HepG2 (cell line): ENCODE measurements at regions not wholly inside any gene's neighbourhood (a gene's known extent, or its start where the extent isn't known, plus 50 kb on each side); places are given as distances from the start of the nearest gene placed in this dataset.

Experiments
- ATAC-seq: fragments of 200-7000 bp; cut with Tn5 transposase; 3 replicates; pipeline ENCODE4 v1.9.1; 2020; ENCODE audit warnings: mild to moderate bottlenecking, moderate library complexity
- BruUV-seq: library from RNA; stranded (reverse); fragments of 400-500 nt; replicated peaks from 2 replicates; lab custom pipeline; 2021; lab: Mats Ljungman, UMichigan
- CTCF ChIA-PET: fragments of 300-600 bp; formaldehyde crosslinking; extraction: SDS; loops from one replicate; lab custom pipeline; 2021; ENCODE audit warnings: low total read pairs, inconsistent platforms, low intra/inter-chr PET ratio; lab: Yijun Ruan, JAX
- POLR2A ChIA-PET: fragments of 350-600 bp; sonication (Branson Sonifier 250); formaldehyde crosslinking; loops from one replicate; lab custom pipeline; 2020; ENCODE audit warnings: antibody characterized with exemption, inconsistent platforms; lab: Yijun Ruan, JAX
- DNase-seq: peaks from one replicate; pipeline ENCODE4 v3.0.0-alpha.2; 2015; ENCODE audit warnings: low spot score
- FAIRE-seq: peaks from 3 replicates; lab custom pipeline; 2011; peaks lifted over from hg19 to GRCh38; lab: Jason Lieb, UNC
- H2AFZ ChIP-seq: one replicate; pipeline ENCODE4 v1.6.1; 2011; ENCODE audit warnings: low read length, inconsistent platforms
- H3K27ac ChIP-seq: fragments of 300-600 bp; 3 replicates; pipeline ENCODE4 v1.8.0; 2011; ENCODE audit warnings: mixed run types, mild to moderate bottlenecking, mixed read lengths, low read length, inconsistent platforms; ENCODE audit not compliant: insufficient read depth; ENCODE audit errors: extremely low read length
- H3K27me3 ChIP-seq, 2 experiments: fragments of 200-600 bp in 1 of 2; 2 replicates in 1 of 2; 3 replicates in 1 of 2; pipeline versions ENCODE4 v1.6.0 to v1.8.0; 2011; ENCODE audit warnings: low read length in 2 of 2, mild to moderate bottlenecking in 2 of 2, moderate library complexity in 2 of 2, inconsistent platforms in 1 of 2; ENCODE audit not compliant: insufficient read depth in 2 of 2, control insufficient read depth in 1 of 2
- H3K36me3 ChIP-seq, 2 experiments: fragments of 200-600 bp in 1 of 2; replicated peaks in 1 of 2; 2 replicates in 1 of 2; 3 replicates in 1 of 2; pipeline versions ENCODE4 v1.5.1 to v1.8.0; 2011; ENCODE audit warnings: low read length in 2 of 2, inconsistent platforms in 1 of 2; ENCODE audit not compliant: insufficient read depth in 2 of 2, control insufficient read depth in 1 of 2
- H3K4me1 ChIP-seq: 2 replicates; pipeline ENCODE4 v1.5.1; 2012; ENCODE audit warnings: low read length, inconsistent platforms; ENCODE audit not compliant: insufficient read depth
- H3K4me2 ChIP-seq: 2 replicates; pipeline ENCODE4 v1.6.0; 2011; ENCODE audit warnings: low read depth, low read length, inconsistent platforms
- H3K4me3 ChIP-seq, 3 experiments: fragments of 200-600 bp in 1 of 3; sonication (generic), shearing (Covaris generic) in 1 of 3; replicated peaks in 1 of 3; 2 replicates each; pipeline ENCODE4 v1.5.1; 2011 to 2016; ENCODE audit warnings: low read length in 3 of 3, inconsistent platforms in 2 of 3, low read depth in 2 of 3, mild to moderate bottlenecking in 2 of 3, control low read depth in 1 of 3, mixed read lengths in 1 of 3; ENCODE audit not compliant: insufficient read depth in 1 of 3
- H3K79me2 ChIP-seq: one replicate; pipeline ENCODE4 v1.6.1; 2011; ENCODE audit warnings: low read length, inconsistent platforms; ENCODE audit not compliant: insufficient read depth
- H3K9ac ChIP-seq: 2 replicates; pipeline ENCODE4 v1.6.0; 2011; ENCODE audit warnings: mild to moderate bottlenecking, low read depth, low read length, inconsistent platforms; ENCODE audit not compliant: insufficient read depth
- H3K9me3 ChIP-seq: 2 replicates; pipeline ENCODE4 v1.5.1; 2012; ENCODE audit warnings: mild to moderate bottlenecking, low read length
- H4K20me1 ChIP-seq: 2 replicates; pipeline ENCODE4 v1.6.0; 2011; ENCODE audit warnings: inconsistent platforms, mild to moderate bottlenecking, low read length, moderate library complexity; ENCODE audit not compliant: insufficient read depth
- CHD2 ChIP-seq: IDR thresholded peaks from 2 replicates; pipeline ENCODE4 v1.6.1; 2011; ENCODE audit warnings: low read depth, low read length, improper control_type of control experiment
- KLF15 ChIP-seq: sonication (generic); formaldehyde crosslinking; IDR thresholded peaks from 2 replicates; pipeline ENCODE4 v1.8.1; 2023; ENCODE audit warnings: borderline replicate concordance, mild to moderate bottlenecking, inconsistent platforms, missing genetic modification reagents, mixed read lengths
- PHF8 ChIP-seq: sonication (generic); formaldehyde crosslinking; IDR thresholded peaks from 2 replicates; pipeline ENCODE4 v1.5.0; 2020; ENCODE audit warnings: missing genetic modification reagents
- POLR2AphosphoS5 ChIP-seq: IDR thresholded peaks from 2 replicates; pipeline ENCODE4 v1.6.1; 2012; ENCODE audit warnings: low read depth, low read length
- RFXANK ChIP-seq: IDR thresholded peaks from 2 replicates; pipeline ENCODE4 v1.6.1; 2016
- SNAPC2 ChIP-seq: sonication (generic); formaldehyde crosslinking; IDR thresholded peaks from 2 replicates; pipeline ENCODE4 v1.8.1; 2022; ENCODE audit warnings: mild to moderate bottlenecking, missing genetic modification reagents
- SUZ12 ChIP-seq: fragments of 150-350 bp; IDR thresholded peaks from 2 replicates; pipeline ENCODE4 v1.6.1; 2014; ENCODE audit warnings: low read depth, low read length
- YY1 ChIP-seq: IDR thresholded peaks from 2 replicates; pipeline ENCODE4 v1.6.1; 2011; ENCODE audit warnings: low read length, low read depth, moderate library complexity, mild to moderate bottlenecking; ENCODE audit not compliant: insufficient read depth, insufficient replicate concordance
- ZBTB2 ChIP-seq: sonication (generic); formaldehyde crosslinking; IDR thresholded peaks from 2 replicates; pipeline ENCODE4 v1.8.0; 2022; ENCODE audit warnings: low read depth, missing genetic modification reagents
- ZFP62 ChIP-seq: sonication (generic); formaldehyde crosslinking; IDR thresholded peaks from 2 replicates; pipeline ENCODE4 v1.4.0; 2020; ENCODE audit warnings: missing genetic modification reagents
- ZNF260 ChIP-seq: sonication (generic); formaldehyde crosslinking; IDR thresholded peaks from 2 replicates; pipeline ENCODE4 v1.4.0; 2020; ENCODE audit warnings: missing genetic modification reagents, low read depth, mild to moderate bottlenecking, borderline replicate concordance
- ZNF264 ChIP-seq: sonication (generic); formaldehyde crosslinking; IDR thresholded peaks from 2 replicates; pipeline ENCODE4 v1.4.0; 2020; ENCODE audit warnings: missing genetic modification reagents
- ZNF337 ChIP-seq: sonication (generic); formaldehyde crosslinking; IDR thresholded peaks from 2 replicates; pipeline ENCODE4 v1.5.1; 2020; ENCODE audit warnings: missing genetic modification reagents, low read depth, mild to moderate bottlenecking, borderline replicate concordance
- ZNF557 ChIP-seq: sonication (generic); formaldehyde crosslinking; IDR thresholded peaks from 2 replicates; pipeline ENCODE4 v1.4.0; 2020; ENCODE audit warnings: missing genetic modification reagents
- ZNF703 ChIP-seq: sonication (generic); formaldehyde crosslinking; IDR thresholded peaks from 2 replicates; pipeline ENCODE4 v1.5.1; 2020; ENCODE audit warnings: missing genetic modification reagents, mild to moderate bottlenecking, moderate library complexity, borderline replicate concordance
- WGBS: methylation state at CpG from one replicate; pipeline ENCODE4 v1.1.6; 2017; ENCODE audit warnings: low lambda C conversion rate; 5-methylcytosine and 5-hydroxymethylcytosine counted together
- in situ Hi-C: cut with HindIII; loops from 2 replicates; pipeline ENCODE4 v1.10.0; 2017; ENCODE audit warnings: low pct_unique_long_range_greater_than_20kb; ENCODE audit not compliant: extremely low pct_ligation_motif_present
- intact Hi-C: fragments of 100-400 bp; cut with micrococcal nuclease; formaldehyde crosslinking; loops from one replicate; pipeline ENCODE4 v1.10.0; 2022; ENCODE audit not compliant: unreplicated experiment
- TF ChIP-seq, protein P1 (sequence below): IDR thresholded peaks from 2 replicates; pipeline ENCODE4 v1.6.1; 2016; ENCODE audit warnings: mild to moderate bottlenecking
- TF ChIP-seq, protein P2 (sequence below): sonication (generic); formaldehyde crosslinking; IDR thresholded peaks from 2 replicates; pipeline ENCODE4 v1.4.0; 2020; ENCODE audit warnings: missing genetic modification reagents

DNA sequence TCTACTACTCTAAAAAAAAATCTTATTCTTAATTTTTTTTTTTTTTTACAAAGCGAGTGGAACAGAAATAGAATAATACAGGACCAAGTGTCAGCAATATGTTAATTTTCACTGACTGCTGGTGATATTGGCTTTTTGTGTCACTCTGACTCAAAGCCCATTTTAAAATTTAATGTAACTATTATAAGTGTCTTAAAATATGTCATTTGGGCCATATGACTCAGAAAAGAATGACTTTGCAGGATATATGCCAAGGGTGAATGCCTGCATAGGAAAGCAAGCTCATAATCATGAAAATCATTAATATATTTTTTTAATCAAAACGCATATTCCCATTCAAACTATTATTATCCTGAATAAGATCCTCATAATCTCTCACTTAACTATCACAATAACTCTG lies 149.2 kb downstream of the GNAT3 start:
- 31% methylated on average over 2 of the region's 2 CpGs for WGBS
- ATAC-seq (no peak), DNase-seq (no peak), FAIRE-seq (no peak)
- TF ChIP-seq ZNF337 (CRISPR knock-in tag) (no peak), POLR2AphosphoS5 (no peak)
- in situ Hi-C loops, result no loop called here
- intact Hi-C loops, result no loop called here
- Histone ChIP-seq H2AFZ (no peak overlapping the region), H3K9me3 (peaks cover 4% of the 10 kb centered on the region; the same call in 1 of the 2 replicates), H4K20me1 (no peaks in the 10 kb centered on the region), H3K27me3 (no peaks in the 10 kb centered on the region), H3K9ac (no peak overlapping the region), H3K4me1 (no peaks in the 10 kb centered on the region), H3K27ac (no peak overlapping the region), H3K4me2 (no peak overlapping the region), H3K79me2 (no peaks in the 10 kb centered on the region), H3K36me3 (no peaks in the 10 kb centered on the region), H3K4me3 (no peak overlapping the region)
- CTCF ChIA-PET, result no interaction called here
- POLR2A ChIA-PET, result no interaction called here
- BruUV-seq, result no TSS peak

DNA sequence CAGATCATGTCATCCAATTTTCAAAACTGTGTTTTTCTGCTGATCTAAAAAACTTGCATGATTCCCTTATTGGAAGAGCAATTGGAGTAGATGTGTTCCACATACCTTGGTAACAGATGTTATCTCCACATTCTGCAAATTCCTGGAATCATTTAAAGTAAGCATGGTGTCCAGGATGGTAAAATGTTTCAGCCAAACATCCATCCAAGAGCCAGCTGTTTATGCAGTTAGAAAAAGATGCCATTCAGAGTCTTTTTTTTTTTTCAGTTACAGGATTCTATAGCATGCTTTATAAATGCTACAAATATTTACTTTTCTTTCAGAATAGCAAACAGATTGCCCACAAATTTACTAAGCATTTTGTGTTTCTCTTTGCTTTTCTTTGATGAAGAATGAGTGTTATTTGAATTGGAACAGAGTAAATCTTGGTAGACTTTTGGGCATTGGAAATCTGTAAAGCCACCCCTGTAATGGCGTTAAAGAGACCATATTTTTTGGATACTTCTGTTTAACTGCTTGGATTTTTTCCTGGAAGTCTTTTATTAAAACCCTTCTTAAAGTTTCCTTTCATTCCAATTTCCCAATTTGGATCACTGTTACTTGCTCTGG lies 149.8 kb downstream of the GNAT3 start:
- Histone ChIP-seq H3K36me3 (no peaks in the 10 kb centered on the region), H3K9me3 (peaks cover 4% of the 10 kb centered on the region; the same call in 1 of the 2 replicates), H3K4me2 (no peak overlapping the region), H3K79me2 (no peaks in the 10 kb centered on the region), H3K27ac (no peak overlapping the region), H4K20me1 (no peaks in the 10 kb centered on the region), H3K4me1 (no peaks in the 10 kb centered on the region), H3K4me3 (no peak overlapping the region), H2AFZ (no peak overlapping the region), H3K27me3 (no peaks in the 10 kb centered on the region), H3K9ac (no peak overlapping the region)
- in situ Hi-C loops (no loop called here), intact Hi-C loops (no loop called here)
- FAIRE-seq (no peak), ATAC-seq (no peak), DNase-seq (peak; percentile 28)
- no TSS peak for BruUV-seq
- CTCF ChIA-PET, result no interaction called here
- POLR2A ChIA-PET, result no interaction called here
- 0% methylated on average over 1 of the region's 1 CpG for WGBS
- TF ChIP-seq ZFP62 (CRISPR knock-in tag), result no peak
- TF ChIP-seq ZNF260 (CRISPR knock-in tag), result no peak
- no peak for TF ChIP-seq KLF15
- TF ChIP-seq RFXANK (CRISPR knock-in tag), result no peak
- TF ChIP-seq ZBTB2 (CRISPR knock-in tag), result no peak
- no peak for TF ChIP-seq PHF8 (CRISPR knock-in tag)
- no peak for TF ChIP-seq CHD2
- TF ChIP-seq YY1, result no peak
- TF ChIP-seq ZNF703, result no peak
- TF ChIP-seq SUZ12, result no peak
- TF ChIP-seq ZNF557, result no peak
- TF ChIP-seq ZNF264 (CRISPR knock-in tag), result no peak
- TF ChIP-seq SNAPC2 (CRISPR knock-in tag), result no peak
- TF ChIP-seq, protein P1, sequence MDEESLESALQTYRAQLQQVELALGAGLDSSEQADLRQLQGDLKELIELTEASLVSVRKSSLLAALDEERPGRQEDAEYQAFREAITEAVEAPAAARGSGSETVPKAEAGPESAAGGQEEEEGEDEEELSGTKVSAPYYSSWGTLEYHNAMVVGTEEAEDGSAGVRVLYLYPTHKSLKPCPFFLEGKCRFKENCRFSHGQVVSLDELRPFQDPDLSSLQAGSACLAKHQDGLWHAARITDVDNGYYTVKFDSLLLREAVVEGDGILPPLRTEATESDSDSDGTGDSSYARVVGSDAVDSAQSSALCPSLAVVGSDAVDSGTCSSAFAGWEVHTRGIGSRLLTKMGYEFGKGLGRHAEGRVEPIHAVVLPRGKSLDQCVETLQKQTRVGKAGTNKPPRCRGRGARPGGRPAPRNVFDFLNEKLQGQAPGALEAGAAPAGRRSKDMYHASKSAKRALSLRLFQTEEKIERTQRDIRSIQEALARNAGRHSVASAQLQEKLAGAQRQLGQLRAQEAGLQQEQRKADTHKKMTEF, result no peak
- TF ChIP-seq, protein P2, sequence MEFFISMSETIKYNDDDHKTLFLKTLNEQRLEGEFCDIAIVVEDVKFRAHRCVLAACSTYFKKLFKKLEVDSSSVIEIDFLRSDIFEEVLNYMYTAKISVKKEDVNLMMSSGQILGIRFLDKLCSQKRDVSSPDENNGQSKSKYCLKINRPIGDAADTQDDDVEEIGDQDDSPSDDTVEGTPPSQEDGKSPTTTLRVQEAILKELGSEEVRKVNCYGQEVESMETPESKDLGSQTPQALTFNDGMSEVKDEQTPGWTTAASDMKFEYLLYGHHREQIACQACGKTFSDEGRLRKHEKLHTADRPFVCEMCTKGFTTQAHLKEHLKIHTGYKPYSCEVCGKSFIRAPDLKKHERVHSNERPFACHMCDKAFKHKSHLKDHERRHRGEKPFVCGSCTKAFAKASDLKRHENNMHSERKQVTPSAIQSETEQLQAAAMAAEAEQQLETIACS (CRISPR knock-in tag), result no peak
